ENCODE measurements at regions not wholly inside any gene's neighbourhood (a gene's known extent, or its start where the extent isn't known, plus 50 kb on each side); places are given as distances from the start of the nearest gene placed in this dataset.

- 93% methylated on average over 6 of the region's 6 CpGs for WGBS
- DNase-seq (ENCODE audit: low spot score), result no peak
- no peaks in the 10 kb centered on the region for H3K36me3 ChIP-seq
- H3K27ac ChIP-seq, result no peak overlapping the region
- TF ChIP-seq POLR2A (IDR thresholded peaks at IDR 0.05), result no peak
- no peak for TF ChIP-seq POLR2AphosphoS5 (IDR thresholded peaks at IDR 0.05)
- no peak for TF ChIP-seq CTCF (IDR thresholded peaks at IDR 0.05)
- H3K27me3 ChIP-seq (replicated peaks; ENCODE audit: insufficient read depth), result no peaks in the 10 kb centered on the region
- H3K4me3 ChIP-seq, result no peak overlapping the region
- intact Hi-C loops (cut with DNase I), result no loop called here
- H3K9me3 ChIP-seq, result no peaks in the 10 kb centered on the region
- H3K4me1 ChIP-seq (replicated peaks), result no peaks in the 10 kb centered on the region
Measured at GRCh38 chr7:46033592-46033991, 112.5 kb upstream of the IGFBP3 start.

GRCh38 chr7:46032942-46033341 is 111.9 kb upstream of the IGFBP3 start:
- no peak overlapping the region for H3K27ac ChIP-seq
- no peaks in the 10 kb centered on the region for H3K36me3 ChIP-seq
- H3K27me3 ChIP-seq (replicated peaks; ENCODE audit: insufficient read depth), result no peaks in the 10 kb centered on the region
- no peak overlapping the region for H3K4me3 ChIP-seq
- no peaks in the 10 kb centered on the region for H3K4me1 ChIP-seq (replicated peaks)
- H3K9me3 ChIP-seq, result no peaks in the 10 kb centered on the region
- DNase-seq (ENCODE audit: low spot score), result no peak
- TF ChIP-seq POLR2A (IDR thresholded peaks at IDR 0.05), result no peak
- TF ChIP-seq POLR2AphosphoS5 (IDR thresholded peaks at IDR 0.05), result no peak
- TF ChIP-seq CTCF (IDR thresholded peaks at IDR 0.05), result no peak
- intact Hi-C loops (cut with DNase I), result no loop called here
- WGBS, result 99% methylated on average over 2 of the region's 2 CpGs

- H3K27ac ChIP-seq, result no peak overlapping the region
- H3K27me3 ChIP-seq (replicated peaks; ENCODE audit: insufficient read depth), result no peaks in the 10 kb centered on the region
- H3K4me1 ChIP-seq (replicated peaks), result no peaks in the 10 kb centered on the region
- no peaks in the 10 kb centered on the region for H3K36me3 ChIP-seq
- H3K4me3 ChIP-seq, result no peak overlapping the region
- no peak for DNase-seq (ENCODE audit: low spot score)
- 64% methylated on average over 6 of the region's 6 CpGs for WGBS
- intact Hi-C loops (cut with DNase I), result no loop called here
- H3K9me3 ChIP-seq, result no peaks in the 10 kb centered on the region
- TF ChIP-seq CTCF (IDR thresholded peaks at IDR 0.05), result no peak
- no peak for TF ChIP-seq POLR2A (IDR thresholded peaks at IDR 0.05)
- no peak for TF ChIP-seq POLR2AphosphoS5 (IDR thresholded peaks at IDR 0.05)
Measured at GRCh38 chr7:46032353-46032752, 111.3 kb upstream of the IGFBP3 start.

- intact Hi-C loops (cut with DNase I), result no loop called here
- no peaks in the 10 kb centered on the region for H3K4me1 ChIP-seq (replicated peaks)
- H3K4me3 ChIP-seq, result no peak overlapping the region
- no peak overlapping the region for H3K27ac ChIP-seq
- WGBS, result 90% methylated on average over 2 of the region's 2 CpGs
- no peak for TF ChIP-seq POLR2A (IDR thresholded peaks at IDR 0.05)
- TF ChIP-seq CTCF (IDR thresholded peaks at IDR 0.05), result no peak
- TF ChIP-seq POLR2AphosphoS5 (IDR thresholded peaks at IDR 0.05), result no peak
- H3K27me3 ChIP-seq (replicated peaks; ENCODE audit: insufficient read depth), result no peaks in the 10 kb centered on the region
- H3K36me3 ChIP-seq, result no peaks in the 10 kb centered on the region
- H3K9me3 ChIP-seq, result no peaks in the 10 kb centered on the region
- no peak for DNase-seq (ENCODE audit: low spot score)
Measured at GRCh38 chr7:46029111-46029704, 108.1 kb upstream of the IGFBP3 start.

GRCh38 chr7:46028246-46028645 is 107.2 kb upstream of the IGFBP3 start:
- H3K27ac ChIP-seq, result no peak overlapping the region
- intact Hi-C loops (cut with DNase I), result no loop called here
- no peaks in the 10 kb centered on the region for H3K27me3 ChIP-seq (replicated peaks; ENCODE audit: insufficient read depth)
- no peaks in the 10 kb centered on the region for H3K9me3 ChIP-seq
- H3K4me3 ChIP-seq, result no peak overlapping the region
- H3K36me3 ChIP-seq, result no peaks in the 10 kb centered on the region
- no peak for TF ChIP-seq POLR2A (IDR thresholded peaks at IDR 0.05)
- no peak for TF ChIP-seq CTCF (IDR thresholded peaks at IDR 0.05)
- no peak for DNase-seq (ENCODE audit: low spot score)
- 89% methylated on average over 1 of the region's 1 CpG for WGBS
- no peaks in the 10 kb centered on the region for H3K4me1 ChIP-seq (replicated peaks)
